Retina (tissue), 1 donor: ENCODE measurements at regions not wholly inside any gene's neighbourhood (a gene's known extent, or its start where the extent isn't known, plus 50 kb on each side); places are given as distances from the start of the nearest gene placed in this dataset.

Source experiments
- DNase-seq: peaks from one replicate; pipeline ENCODE4 v3.0.0-alpha.2; 2016

GRCh38 chr5:123885081-123885480 is 373.1 kb downstream of the CSNK1G3 start:
- no peak for DNase-seq

GRCh38 chr5:123882965-123883345 is 371.0 kb downstream of the CSNK1G3 start:
- DNase-seq = no peak

- DNase-seq = no peak
Observed at GRCh38 chr5:123882319-123882964, 370.5 kb downstream of the CSNK1G3 start.

- no peak for DNase-seq
Observed at GRCh38 chr5:123881759-123882244, 369.8 kb downstream of the CSNK1G3 start.

GRCh38 chr5:123880875-123881274 is 368.9 kb downstream of the CSNK1G3 start:
- DNase-seq = no peak

- DNase-seq = no peak
Observed at GRCh38 chr5:123879071-123879470, 367.1 kb downstream of the CSNK1G3 start.

- no peak for DNase-seq
Observed at GRCh38 chr5:123876276-123876790, 364.4 kb downstream of the CSNK1G3 start.

- peak; percentile 60 for DNase-seq
Observed at GRCh38 chr5:123875561-123876275, 363.7 kb downstream of the CSNK1G3 start.

GRCh38 chr5:123874600-123875201 is 362.7 kb downstream of the CSNK1G3 start:
- DNase-seq = peak; percentile 29

- DNase-seq = no peak
Observed at GRCh38 chr5:123873846-123874245, 361.9 kb downstream of the CSNK1G3 start.

- no peak for DNase-seq
Observed at GRCh38 chr5:123871373-123871772, 359.4 kb downstream of the CSNK1G3 start.

GRCh38 chr5:123868881-123869280 is 356.9 kb downstream of the CSNK1G3 start:
- no peak for DNase-seq

- peak; percentile 24 for DNase-seq
Observed at GRCh38 chr5:123868267-123868666, 356.3 kb downstream of the CSNK1G3 start.

- no peak for DNase-seq
Observed at GRCh38 chr5:123865641-123866040, 353.7 kb downstream of the CSNK1G3 start.

- no peak for DNase-seq
Observed at GRCh38 chr5:123864578-123864977, 352.6 kb downstream of the CSNK1G3 start.

GRCh38 chr5:123858938-123859337 is 347.0 kb downstream of the CSNK1G3 start:
- DNase-seq = no peak

GRCh38 chr5:123856766-123857165 is 344.8 kb downstream of the CSNK1G3 start:
- DNase-seq = no peak

GRCh38 chr5:123855609-123856008 is 343.6 kb downstream of the CSNK1G3 start:
- no peak for DNase-seq

- DNase-seq = no peak
Observed at GRCh38 chr5:123845356-123846100, 333.6 kb downstream of the CSNK1G3 start.

- DNase-seq = no peak
Observed at GRCh38 chr5:123844873-123845272, 332.9 kb downstream of the CSNK1G3 start.

GRCh38 chr5:123835421-123835820 is 323.4 kb downstream of the CSNK1G3 start:
- no peak for DNase-seq

- no peak for DNase-seq
Observed at GRCh38 chr5:123830575-123830974, 318.6 kb downstream of the CSNK1G3 start.

- no peak for DNase-seq
Observed at GRCh38 chr5:123827811-123828210, 315.8 kb downstream of the CSNK1G3 start.
